H7 (cell line): ENCODE measurements at regions not wholly inside any gene's neighbourhood (a gene's known extent, or its start where the extent isn't known, plus 50 kb on each side); places are given as distances from the start of the nearest gene placed in this dataset.

ENCODE experiments used
- DNase-seq: peaks from one replicate; pipeline ENCODE4 v3.0.0; 2012
- H3K27me3 ChIP-seq: 2 replicates; pipeline ENCODE4 v1.6.0; 2011; ENCODE audit warnings: mild to moderate bottlenecking, low read length; ENCODE audit not compliant: control insufficient read depth, insufficient read depth
- H3K36me3 ChIP-seq: replicated peaks from 2 replicates; pipeline ENCODE4 v1.5.1; 2011; ENCODE audit warnings: low read length; ENCODE audit not compliant: control insufficient read depth, insufficient read depth
- H3K4me3 ChIP-seq: 2 replicates; pipeline ENCODE4 v1.5.1; 2011; ENCODE audit warnings: low read depth, mild to moderate bottlenecking, control low read depth, low read length, moderate library complexity; ENCODE audit not compliant: insufficient read depth

GRCh38 chr4:27184508-27185155, 324.0 kb downstream of the STIM2 start:
- Histone ChIP-seq H3K4me3 (no peak overlapping the region), H3K36me3 (no peaks in the 10 kb centered on the region), H3K27me3 (no peaks in the 10 kb centered on the region)
- no peak for DNase-seq

- Histone ChIP-seq H3K27me3 (no peaks in the 10 kb centered on the region), H3K4me3 (no peak overlapping the region), H3K36me3 (no peaks in the 10 kb centered on the region)
- no peak for DNase-seq
These were observed 326.1 kb downstream of the STIM2 start for GRCh38 chr4:27186710-27187109.

- no peaks in the 10 kb centered on the region for H3K36me3 ChIP-seq
- no peak overlapping the region for H3K4me3 ChIP-seq
- no peaks in the 10 kb centered on the region for H3K27me3 ChIP-seq
- no peak for DNase-seq
These were observed 327.1 kb downstream of the STIM2 start for GRCh38 chr4:27187786-27188185.

GRCh38 chr4:27189683-27190082, 329.0 kb downstream of the STIM2 start:
- H3K4me3 ChIP-seq: no peak overlapping the region

GRCh38 chr4:27191592-27191991, 331.0 kb downstream of the STIM2 start:
- H3K4me3 ChIP-seq: no peak overlapping the region
- no peak for DNase-seq
- no peaks in the 10 kb centered on the region for H3K36me3 ChIP-seq
- no peaks in the 10 kb centered on the region for H3K27me3 ChIP-seq

More at GRCh38 chr4:27189683-27190082, 329.0 kb downstream of the STIM2 start:
- no peaks in the 10 kb centered on the region for H3K27me3 ChIP-seq
- DNase-seq: no peak
- no peaks in the 10 kb centered on the region for H3K36me3 ChIP-seq

- no peak for DNase-seq
- H3K27me3 ChIP-seq: no peaks in the 10 kb centered on the region
- no peak overlapping the region for H3K4me3 ChIP-seq
- no peaks in the 10 kb centered on the region for H3K36me3 ChIP-seq
These were observed 334.0 kb downstream of the STIM2 start for GRCh38 chr4:27194599-27195176.

GRCh38 chr4:27198246-27198645, 337.6 kb downstream of the STIM2 start:
- H3K27me3 ChIP-seq: no peaks in the 10 kb centered on the region
- H3K4me3 ChIP-seq: no peak overlapping the region
- no peak for DNase-seq
- no peaks in the 10 kb centered on the region for H3K36me3 ChIP-seq

GRCh38 chr4:27198971-27199370, 338.3 kb downstream of the STIM2 start:
- Histone ChIP-seq H3K27me3 (no peaks in the 10 kb centered on the region), H3K4me3 (no peak overlapping the region), H3K36me3 (no peaks in the 10 kb centered on the region)
- no peak for DNase-seq

GRCh38 chr4:27206009-27206408, 345.4 kb downstream of the STIM2 start:
- no peak for DNase-seq

GRCh38 chr4:27210956-27211355, 350.3 kb downstream of the STIM2 start:
- Histone ChIP-seq H3K36me3 (no peaks in the 10 kb centered on the region), H3K4me3 (no peak overlapping the region), H3K27me3 (no peaks in the 10 kb centered on the region)
- DNase-seq: no peak

More at GRCh38 chr4:27206009-27206408, 345.4 kb downstream of the STIM2 start:
- H3K27me3 ChIP-seq: no peaks in the 10 kb centered on the region
- H3K36me3 ChIP-seq: no peaks in the 10 kb centered on the region
- H3K4me3 ChIP-seq: no peak overlapping the region

GRCh38 chr4:27214010-27214409, 353.4 kb downstream of the STIM2 start:
- Histone ChIP-seq H3K27me3 (no peaks in the 10 kb centered on the region), H3K36me3 (no peaks in the 10 kb centered on the region), H3K4me3 (no peak overlapping the region)
- no peak for DNase-seq

GRCh38 chr4:27215220-27215826, 354.7 kb downstream of the STIM2 start:
- no peak for DNase-seq
- Histone ChIP-seq H3K27me3 (no peaks in the 10 kb centered on the region), H3K36me3 (no peaks in the 10 kb centered on the region), H3K4me3 (no peak overlapping the region)

- no peak for DNase-seq
- no peak overlapping the region for H3K4me3 ChIP-seq
- H3K27me3 ChIP-seq: no peaks in the 10 kb centered on the region
These were observed 356.7 kb downstream of the STIM2 start for GRCh38 chr4:27217261-27217769.

GRCh38 chr4:27218013-27218412, 357.4 kb downstream of the STIM2 start:
- Histone ChIP-seq H3K36me3 (no peaks in the 10 kb centered on the region), H3K4me3 (no peak overlapping the region), H3K27me3 (no peaks in the 10 kb centered on the region)
- no peak for DNase-seq

More at GRCh38 chr4:27217261-27217769, 356.7 kb downstream of the STIM2 start:
- no peaks in the 10 kb centered on the region for H3K36me3 ChIP-seq

- no peak for DNase-seq
- Histone ChIP-seq H3K4me3 (no peak overlapping the region), H3K27me3 (no peaks in the 10 kb centered on the region), H3K36me3 (no peaks in the 10 kb centered on the region)
These were observed 362.7 kb downstream of the STIM2 start for GRCh38 chr4:27223326-27223725.
